ENCODE measurements at regions not wholly inside any gene's neighbourhood (a gene's known extent, or its start where the extent isn't known, plus 50 kb on each side); places are given as distances from the start of the nearest gene placed in this dataset.

DNA sequence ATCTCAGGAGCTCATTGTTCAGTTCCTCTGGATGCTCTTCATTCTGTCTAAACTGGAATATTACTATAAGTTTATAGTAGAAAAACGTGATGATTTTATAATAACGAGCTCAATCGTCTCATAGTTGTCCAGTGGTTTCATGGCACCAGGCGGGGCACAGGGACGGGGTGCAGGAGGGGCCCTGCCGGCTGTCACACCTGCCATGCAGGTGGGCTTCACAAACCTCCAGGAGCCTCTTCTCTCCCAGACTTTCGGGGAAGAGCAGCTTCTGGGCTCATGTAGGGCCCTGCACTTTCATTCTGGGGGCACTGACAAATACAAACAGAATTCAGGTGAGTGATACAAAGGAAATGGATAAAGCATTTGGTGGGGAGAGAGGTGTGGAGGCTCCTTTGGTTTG, 146.9 kb upstream of the KLF6 start:
- Histone ChIP-seq H3K27me3 (no peaks in the 10 kb centered on the region), H3K36me3 (no peaks in the 10 kb centered on the region), H3K4me3 (ENCODE audit: low read depth in 1 of 2, low read length in 1 of 2) (no peak overlapping the region), H3K9me3 (no peaks in the 10 kb centered on the region), H3K4me1 (ENCODE audit: control insufficient read depth in 1 of 2, insufficient read depth in 1 of 2, low read depth in 1 of 2, low read length in 1 of 2) (no peaks in the 10 kb centered on the region), H3K27ac (no peak overlapping the region)
- TF ChIP-seq, protein P1, sequence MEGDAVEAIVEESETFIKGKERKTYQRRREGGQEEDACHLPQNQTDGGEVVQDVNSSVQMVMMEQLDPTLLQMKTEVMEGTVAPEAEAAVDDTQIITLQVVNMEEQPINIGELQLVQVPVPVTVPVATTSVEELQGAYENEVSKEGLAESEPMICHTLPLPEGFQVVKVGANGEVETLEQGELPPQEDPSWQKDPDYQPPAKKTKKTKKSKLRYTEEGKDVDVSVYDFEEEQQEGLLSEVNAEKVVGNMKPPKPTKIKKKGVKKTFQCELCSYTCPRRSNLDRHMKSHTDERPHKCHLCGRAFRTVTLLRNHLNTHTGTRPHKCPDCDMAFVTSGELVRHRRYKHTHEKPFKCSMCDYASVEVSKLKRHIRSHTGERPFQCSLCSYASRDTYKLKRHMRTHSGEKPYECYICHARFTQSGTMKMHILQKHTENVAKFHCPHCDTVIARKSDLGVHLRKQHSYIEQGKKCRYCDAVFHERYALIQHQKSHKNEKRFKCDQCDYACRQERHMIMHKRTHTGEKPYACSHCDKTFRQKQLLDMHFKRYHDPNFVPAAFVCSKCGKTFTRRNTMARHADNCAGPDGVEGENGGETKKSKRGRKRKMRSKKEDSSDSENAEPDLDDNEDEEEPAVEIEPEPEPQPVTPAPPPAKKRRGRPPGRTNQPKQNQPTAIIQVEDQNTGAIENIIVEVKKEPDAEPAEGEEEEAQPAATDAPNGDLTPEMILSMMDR (IDR thresholded peaks at IDR 0.05) = no peak

DNA sequence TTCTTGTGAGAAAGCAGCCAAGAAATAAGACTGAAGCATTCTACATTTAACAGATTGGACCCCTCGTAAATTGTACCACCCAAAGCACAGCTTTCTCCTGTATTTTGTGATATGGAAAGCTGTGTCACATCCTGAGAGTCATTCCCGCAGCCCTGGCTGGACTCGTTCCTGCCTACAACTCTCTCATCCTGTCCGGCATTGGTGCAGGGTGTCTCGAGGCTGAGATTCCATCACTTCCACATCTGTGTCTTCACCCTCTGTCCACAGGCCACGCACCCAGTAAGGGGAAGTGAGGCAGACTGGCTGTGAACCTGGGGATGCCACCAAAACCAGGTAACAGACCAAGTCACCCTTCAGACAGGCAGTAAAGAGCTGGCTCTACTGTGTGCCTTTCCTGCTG, 146.2 kb upstream of the KLF6 start:
- H3K27ac ChIP-seq = no peak overlapping the region
- H3K4me1 ChIP-seq (ENCODE audit: control insufficient read depth in 1 of 2, insufficient read depth in 1 of 2, low read depth in 1 of 2, low read length in 1 of 2) = no peaks in the 10 kb centered on the region
- no peaks in the 10 kb centered on the region for H3K9me3 ChIP-seq
- no peaks in the 10 kb centered on the region for H3K27me3 ChIP-seq
- H3K36me3 ChIP-seq = no peaks in the 10 kb centered on the region
- H3K4me3 ChIP-seq (ENCODE audit: low read depth in 1 of 2, low read length in 1 of 2) = no peak overlapping the region
- TF ChIP-seq, protein P1 (IDR thresholded peaks at IDR 0.05) = no peak

DNA sequence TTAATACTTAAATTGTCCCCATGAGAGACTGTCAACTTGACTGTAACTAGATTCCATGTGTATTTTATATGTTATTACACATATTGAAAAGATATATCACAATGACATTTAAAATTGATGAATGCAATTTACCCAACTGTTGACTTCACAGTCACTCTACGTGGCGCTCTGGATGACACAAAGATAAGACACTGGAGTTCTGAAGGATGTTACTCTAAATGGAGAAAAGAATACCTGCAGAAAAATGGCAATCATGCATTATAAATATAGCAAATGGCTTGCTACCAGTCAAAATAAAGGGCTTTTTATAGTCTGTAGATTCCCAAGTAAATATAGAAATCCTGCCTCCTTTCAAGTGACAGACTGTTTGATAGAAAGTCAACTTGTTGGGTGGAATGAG, 143.6 kb upstream of the KLF6 start:
- Histone ChIP-seq H3K36me3 (no peaks in the 10 kb centered on the region), H3K4me1 (ENCODE audit: control insufficient read depth in 1 of 2, insufficient read depth in 1 of 2, low read depth in 1 of 2, low read length in 1 of 2) (no peaks in the 10 kb centered on the region), H3K27me3 (no peaks in the 10 kb centered on the region), H3K9me3 (no peaks in the 10 kb centered on the region), H3K27ac (no peak overlapping the region), H3K4me3 (ENCODE audit: low read depth in 1 of 2, low read length in 1 of 2) (no peak overlapping the region)
- TF ChIP-seq, protein P1 (IDR thresholded peaks at IDR 0.05) = no peak

DNA sequence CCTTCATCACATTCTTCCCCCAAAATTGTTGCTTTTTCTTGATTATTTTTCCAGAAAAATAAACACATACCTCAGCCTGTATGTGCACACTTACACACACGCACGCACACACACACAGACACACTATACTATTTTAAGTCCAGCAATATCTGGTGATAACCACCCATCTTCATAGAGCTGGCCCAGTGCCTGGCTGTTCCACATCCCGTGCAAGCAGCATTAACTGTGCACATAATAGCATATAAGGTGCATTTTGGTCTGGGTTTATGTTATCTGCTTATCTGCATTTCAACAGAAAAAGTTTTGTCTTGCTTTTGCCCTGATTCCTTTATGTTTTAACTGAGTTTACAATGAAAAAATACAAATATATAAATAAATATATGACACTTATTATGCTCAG, 143.1 kb upstream of the KLF6 start:
- TF ChIP-seq, protein P1 (IDR thresholded peaks at IDR 0.05) = no peak
- Histone ChIP-seq H3K4me3 (ENCODE audit: low read depth in 1 of 2, low read length in 1 of 2) (no peak overlapping the region), H3K36me3 (no peaks in the 10 kb centered on the region), H3K9me3 (no peaks in the 10 kb centered on the region), H3K27me3 (no peaks in the 10 kb centered on the region), H3K27ac (no peak overlapping the region), H3K4me1 (ENCODE audit: control insufficient read depth in 1 of 2, insufficient read depth in 1 of 2, low read depth in 1 of 2, low read length in 1 of 2) (no peaks in the 10 kb centered on the region)

DNA sequence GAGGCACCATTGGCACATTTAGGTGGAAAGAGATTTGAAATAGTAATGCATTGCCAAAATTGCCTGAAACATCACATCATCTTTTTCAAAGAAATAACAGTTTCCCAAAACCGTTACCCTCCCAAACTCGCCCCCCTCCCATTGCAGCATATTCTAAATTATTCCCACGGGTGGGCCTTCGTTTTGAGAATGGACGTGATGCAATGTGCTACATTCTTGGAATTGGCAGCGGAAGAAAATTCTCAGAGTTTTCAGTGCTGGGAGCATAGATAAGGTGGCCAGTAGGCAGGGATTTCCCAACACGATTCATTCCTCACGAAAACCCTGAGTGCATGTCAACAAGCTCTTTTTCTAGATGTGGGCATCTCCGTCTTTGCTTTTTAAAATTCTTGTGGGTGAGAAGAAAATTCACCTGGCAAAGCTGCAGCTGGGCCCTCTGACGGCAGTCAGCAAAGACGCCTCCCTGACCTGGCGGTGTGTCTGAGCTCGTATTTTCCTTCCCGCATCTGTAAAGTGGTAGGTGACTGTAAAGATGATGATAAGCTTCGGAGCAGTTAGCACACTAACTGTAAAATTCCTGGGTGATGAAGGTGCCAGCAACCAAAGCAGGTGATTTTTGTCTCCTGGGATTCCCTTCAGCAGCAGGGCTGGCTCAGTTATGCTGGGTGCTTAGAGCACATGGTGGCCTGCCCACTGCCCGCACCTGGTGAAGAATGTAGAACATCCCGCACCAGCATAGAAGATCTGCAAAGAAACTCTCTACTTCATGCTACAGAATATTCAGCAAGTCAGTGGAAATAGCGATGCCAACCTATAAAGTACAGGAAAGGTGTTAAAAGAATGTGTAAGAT, 141.9 kb upstream of the KLF6 start:
- Histone ChIP-seq H3K4me3 (ENCODE audit: low read depth in 1 of 2, low read length in 1 of 2) (no peak overlapping the region), H3K4me1 (ENCODE audit: control insufficient read depth in 1 of 2, insufficient read depth in 1 of 2, low read depth in 1 of 2, low read length in 1 of 2) (no peaks in the 10 kb centered on the region), H3K27ac (no peak overlapping the region), H3K36me3 (no peaks in the 10 kb centered on the region), H3K9me3 (no peaks in the 10 kb centered on the region), H3K27me3 (no peaks in the 10 kb centered on the region)
- TF ChIP-seq, protein P1 (IDR thresholded peaks at IDR 0.05) = no peak

Data from neutrophil (primary cell).